GM23338 (cell line): ENCODE measurements at regions not wholly inside any gene's neighbourhood (a gene's known extent, or its start where the extent isn't known, plus 50 kb on each side); places are given as distances from the start of the nearest gene placed in this dataset.

ENCODE experiments used
- ATAC-seq: fragments of 200-7000 bp; cut with Tn5 transposase; 3 replicates; pipeline ENCODE4 v1.9.1; 2020
- DNase-seq: peaks from one replicate; pipeline ENCODE4 v3.0.0-alpha.2; 2015; ENCODE audit warnings: low spot score
- H2AFZ ChIP-seq: fragments of 200-600 bp; sonication (generic); 2 replicates; pipeline ENCODE4 v1.8.0; 2016; ENCODE audit warnings: antibody characterized with exemption, mild to moderate bottlenecking, moderate library complexity
- H3F3A ChIP-seq: fragments of 200-600 bp; sonication (generic); replicated peaks from 2 replicates; pipeline ENCODE4 v1.8.0; 2017; ENCODE audit warnings: antibody characterized with exemption, mixed run types, low read depth
- H3K27ac ChIP-seq: fragments of 200-600 bp; sonication (generic); 2 replicates; pipeline ENCODE4 v1.6.1; 2016; ENCODE audit warnings: low read depth
- H3K27me3 ChIP-seq: fragments of 200-600 bp; sonication (generic); 2 replicates; pipeline ENCODE4 v1.8.0; 2016; ENCODE audit warnings: mild to moderate bottlenecking, mixed run types, moderate library complexity; ENCODE audit not compliant: insufficient read depth
- H3K36me3 ChIP-seq: fragments of 200-600 bp; sonication (generic); 2 replicates; pipeline ENCODE4 v1.8.0; 2016; ENCODE audit warnings: mild to moderate bottlenecking; ENCODE audit not compliant: insufficient read depth
- H3K4me1 ChIP-seq: fragments of 200-600 bp; sonication (generic); 2 replicates; pipeline ENCODE4 v1.8.0; 2016; ENCODE audit warnings: mild to moderate bottlenecking, moderate library complexity; ENCODE audit not compliant: insufficient read depth
- H3K4me2 ChIP-seq: fragments of 200-600 bp; sonication (generic); 2 replicates; pipeline ENCODE4 v1.7.1; 2017; ENCODE audit warnings: mixed run types
- H3K4me3 ChIP-seq: fragments of 200-600 bp; sonication (generic); 2 replicates; pipeline ENCODE4 v1.6.1; 2016; ENCODE audit warnings: mixed run types
- H3K79me2 ChIP-seq: fragments of 200-600 bp; sonication (generic); replicated peaks from 2 replicates; pipeline ENCODE4 v1.8.0; 2017; ENCODE audit warnings: mild to moderate bottlenecking; ENCODE audit not compliant: insufficient read depth
- H3K9me2 ChIP-seq: fragments of 200-600 bp; sonication (generic); 2 replicates; pipeline ENCODE4 v1.8.0; 2017; ENCODE audit not compliant: insufficient read depth
- H4K20me1 ChIP-seq: fragments of 200-600 bp; sonication (generic); replicated peaks from 2 replicates; pipeline ENCODE4 v1.8.0; 2017; ENCODE audit warnings: mild to moderate bottlenecking; ENCODE audit not compliant: insufficient read depth
- H3K27ac Mint-ChIP-seq: 2 replicates; pipeline ENCODE4 v1.8.0; 2020; ENCODE audit warnings: inconsistent platforms, mild to moderate bottlenecking, moderate library complexity, mixed read lengths
- H3K27me3 Mint-ChIP-seq: 3 replicates; pipeline ENCODE4 v1.8.0; 2022; ENCODE audit warnings: low read depth, mild to moderate bottlenecking, moderate library complexity, mixed read lengths, inconsistent platforms; ENCODE audit not compliant: insufficient read depth, poor library complexity
- H3K36me3 Mint-ChIP-seq: 3 replicates; pipeline ENCODE4 v1.8.0; 2021; ENCODE audit warnings: low read depth, mild to moderate bottlenecking, inconsistent platforms, moderate library complexity, mixed read lengths
- H3K4me1 Mint-ChIP-seq: 3 replicates; pipeline ENCODE4 v1.8.0; 2020; ENCODE audit warnings: mild to moderate bottlenecking, inconsistent platforms, mixed read lengths
- H3K4me3 Mint-ChIP-seq: 3 replicates; pipeline ENCODE4 v1.8.0; 2021; ENCODE audit warnings: moderate library complexity, mild to moderate bottlenecking, inconsistent platforms, mixed read lengths
- H3K9me3 Mint-ChIP-seq: 3 replicates; pipeline ENCODE4 v1.8.0; 2020; ENCODE audit warnings: moderate library complexity, mild to moderate bottlenecking, inconsistent platforms, mixed read lengths
- CREB1 ChIP-seq: fragments of 250-450 bp; sonication (Bioruptor Pico); IDR thresholded peaks from 2 replicates; pipeline ENCODE4 v1.5.0; 2020; ENCODE audit warnings: low read depth, mild to moderate bottlenecking, moderate library complexity
- EZH2 ChIP-seq: fragments of 200-600 bp; sonication (generic); IDR thresholded peaks from one replicate; pipeline ENCODE4 v1.8.0; 2017; ENCODE audit warnings: antibody characterized with exemption, mild to moderate bottlenecking, low read depth; ENCODE audit not compliant: unreplicated experiment
- EZH2phosphoT487 ChIP-seq: fragments of 200-600 bp; sonication (generic); IDR thresholded peaks from one replicate; pipeline ENCODE4 v1.8.1; 2018; ENCODE audit warnings: antibody characterized with exemption; ENCODE audit not compliant: unreplicated experiment
- JUNB ChIP-seq: IDR thresholded peaks from one replicate; pipeline ENCODE4 v1.6.1; 2016; ENCODE audit warnings: antibody characterized with exemption; ENCODE audit not compliant: unreplicated experiment
- POLR2AphosphoS5 ChIP-seq: IDR thresholded peaks from 2 replicates; pipeline ENCODE4 v1.6.1; 2016; ENCODE audit warnings: antibody characterized with exemption, low read depth
- STAT1 ChIP-seq: IDR thresholded peaks from one replicate; pipeline ENCODE4 v1.6.1; 2016; ENCODE audit warnings: antibody characterized with exemption; ENCODE audit not compliant: unreplicated experiment
- ZNF331 ChIP-seq: fragments of 250-450 bp; sonication (Bioruptor Pico); IDR thresholded peaks from 2 replicates; pipeline ENCODE4 v1.5.0; 2020; ENCODE audit warnings: low read depth, mild to moderate bottlenecking, moderate library complexity
- ZNF462 ChIP-seq: fragments of 250-450 bp; sonication (Bioruptor Pico); IDR thresholded peaks from 2 replicates; pipeline ENCODE4 v1.5.0; 2020; ENCODE audit warnings: mild to moderate bottlenecking, moderate library complexity

DNA sequence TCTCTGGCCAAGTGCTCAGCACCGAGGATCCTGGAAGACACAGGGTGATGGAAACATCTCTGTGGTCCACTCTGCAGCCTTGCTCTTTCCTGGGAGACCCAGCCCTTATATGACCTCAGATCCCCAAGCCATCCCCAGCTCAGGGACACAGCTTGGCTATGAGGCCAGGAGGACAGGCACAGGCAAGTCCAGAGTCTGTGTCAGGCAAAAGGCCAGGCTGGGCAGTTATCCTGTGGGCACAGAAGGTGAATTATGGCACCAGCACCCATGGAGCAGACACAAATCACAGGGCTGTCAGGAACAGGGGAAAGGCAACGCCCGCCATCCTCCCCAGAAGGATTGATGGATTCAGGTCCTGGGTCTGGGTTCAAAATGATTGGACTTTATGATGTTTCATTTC, 52.1 kb upstream of the SCMH1 start:
- Mint-ChIP-seq H3K4me3 (no peak overlapping the region), H3K4me1 (no peaks in the 10 kb centered on the region), H3K27ac (no peak overlapping the region), H3K9me3 (no peaks in the 10 kb centered on the region), H3K27me3 (no peaks in the 10 kb centered on the region), H3K36me3 (no peaks in the 10 kb centered on the region)
- ATAC-seq (no peak), DNase-seq (no peak)
- no peaks in the 10 kb centered on the region for H3K27me3 ChIP-seq
- H3K79me2 ChIP-seq = no peaks in the 10 kb centered on the region
- H3K27ac ChIP-seq = no peak overlapping the region
- H3K4me1 ChIP-seq = no peaks in the 10 kb centered on the region
- H3K4me2 ChIP-seq = no peak overlapping the region
- H3K4me3 ChIP-seq = no peak overlapping the region
- H3F3A ChIP-seq = no peaks in the 10 kb centered on the region
- no peaks in the 10 kb centered on the region for H3K9me2 ChIP-seq
- no peak for TF ChIP-seq ZNF462 (CRISPR knock-in tag)
- H4K20me1 ChIP-seq = no peaks in the 10 kb centered on the region
- H3K36me3 ChIP-seq = no peaks in the 10 kb centered on the region
- no peak overlapping the region for H2AFZ ChIP-seq

DNA sequence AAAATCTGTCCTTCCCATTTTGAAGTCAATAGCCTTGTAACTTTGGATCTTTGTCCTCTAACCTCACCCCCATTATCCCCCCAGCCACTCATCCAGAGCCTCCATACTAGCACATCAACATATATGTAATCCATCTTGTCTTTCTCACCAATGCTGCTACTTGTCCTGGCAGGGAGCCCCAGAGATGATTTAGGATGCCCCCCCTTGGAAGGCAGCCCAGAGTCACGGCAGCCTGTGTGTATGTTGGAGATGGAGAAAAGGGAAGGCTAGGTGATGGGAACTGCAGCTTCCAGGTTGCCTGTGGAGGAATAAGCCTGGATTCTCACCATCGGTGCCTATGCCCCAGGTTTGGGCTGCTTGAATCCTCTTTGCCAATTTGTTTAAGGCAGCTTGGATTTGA, 51.7 kb upstream of the SCMH1 start:
- Histone ChIP-seq H3K79me2 (no peaks in the 10 kb centered on the region), H2AFZ (no peak overlapping the region), H4K20me1 (no peaks in the 10 kb centered on the region), H3K4me2 (no peak overlapping the region), H3K4me1 (no peaks in the 10 kb centered on the region), H3K9me2 (no peaks in the 10 kb centered on the region), H3F3A (no peaks in the 10 kb centered on the region), H3K4me3 (no peak overlapping the region), H3K27me3 (no peaks in the 10 kb centered on the region), H3K36me3 (no peaks in the 10 kb centered on the region), H3K27ac (no peak overlapping the region)
- H3K27ac Mint-ChIP-seq = no peak overlapping the region
- no peaks in the 10 kb centered on the region for H3K4me1 Mint-ChIP-seq
- H3K36me3 Mint-ChIP-seq = no peaks in the 10 kb centered on the region
- ATAC-seq (no peak), DNase-seq (no peak)
- no peaks in the 10 kb centered on the region for H3K9me3 Mint-ChIP-seq
- no peaks in the 10 kb centered on the region for H3K27me3 Mint-ChIP-seq
- no peak overlapping the region for H3K4me3 Mint-ChIP-seq
- TF ChIP-seq ZNF331 (CRISPR knock-in tag) (no peak), STAT1 (no peak), EZH2 (no peak), JUNB (no peak), POLR2AphosphoS5 (no peak), ZNF462 (CRISPR knock-in tag) (no peak), EZH2phosphoT487 (no peak), CREB1 (CRISPR knock-in tag) (no peak)
